ENCODE measurements at regions not wholly inside any gene's neighbourhood (a gene's known extent, or its start where the extent isn't known, plus 50 kb on each side); places are given as distances from the start of the nearest gene placed in this dataset.
"Not testable (repeated sequence)": the region's sequence is repeated elsewhere in the genome, so short reads cannot be mapped to it uniquely, and the experiment has no call there.

DNA sequence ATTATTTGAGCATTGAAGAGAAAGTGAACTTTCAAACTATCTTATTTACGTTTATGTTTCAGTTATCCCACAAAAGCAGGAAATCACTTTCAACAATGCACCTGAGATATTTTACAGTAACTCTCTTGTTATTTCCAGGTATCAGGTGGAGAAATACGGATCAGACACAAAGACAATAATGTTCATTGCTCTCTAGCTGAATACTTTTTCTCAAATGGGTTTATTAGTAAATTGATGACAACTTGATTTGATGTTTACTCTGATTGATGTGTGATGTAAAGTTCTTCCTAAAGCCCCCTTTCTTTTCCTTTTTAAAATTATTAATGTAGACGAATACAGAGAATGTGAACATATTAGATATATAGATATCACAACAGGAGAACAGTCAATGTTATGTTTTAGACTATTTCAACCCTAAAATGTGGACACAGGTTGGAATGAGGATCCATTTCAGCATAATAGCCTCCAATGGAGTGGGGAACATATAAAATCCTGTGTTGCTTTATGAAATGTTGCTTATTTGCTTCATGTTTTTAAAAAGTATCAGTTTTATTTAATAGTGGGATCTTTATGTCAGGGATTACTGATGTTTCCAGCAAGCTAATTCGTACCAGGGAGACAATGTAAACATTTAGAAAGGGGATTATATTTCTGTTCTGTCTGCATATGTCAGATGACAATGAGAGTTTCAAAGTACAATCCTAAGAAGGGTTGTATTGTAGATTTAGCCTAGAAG lies 1522.3 kb upstream of the TPTE start:
- ChIA-PET POLR2A (no interaction called here), CTCF (no interaction called here)
- no peak for TF ChIP-seq NFRKB (IDR thresholded peaks at IDR 0.05)
- TF ChIP-seq HDGF (IDR thresholded peaks at IDR 0.05; ENCODE audit: borderline replicate concordance): no peak
- TF ChIP-seq TARDBP (IDR thresholded peaks at IDR 0.05): no peak
- no peak for TF ChIP-seq FOXK2 (IDR thresholded peaks at IDR 0.05)
- TF ChIP-seq SUZ12 (IDR thresholded peaks at IDR 0.05): no peak
- no peak for TF ChIP-seq ARNT (IDR thresholded peaks at IDR 0.05)
- TF ChIP-seq CTBP1 (IDR thresholded peaks at IDR 0.05; ENCODE audit: borderline replicate concordance): no peak
- TF ChIP-seq ZNF384 (IDR thresholded peaks at IDR 0.05): no peak
- TF ChIP-seq FOXA1 (IDR thresholded peaks at IDR 0.05): no peak
- TF ChIP-seq FOXM1 (IDR thresholded peaks at IDR 0.05; ENCODE audit: borderline replicate concordance): no peak
- TF ChIP-seq ELF4 (IDR thresholded peaks at IDR 0.05): no peak
- TF ChIP-seq, protein P1, sequence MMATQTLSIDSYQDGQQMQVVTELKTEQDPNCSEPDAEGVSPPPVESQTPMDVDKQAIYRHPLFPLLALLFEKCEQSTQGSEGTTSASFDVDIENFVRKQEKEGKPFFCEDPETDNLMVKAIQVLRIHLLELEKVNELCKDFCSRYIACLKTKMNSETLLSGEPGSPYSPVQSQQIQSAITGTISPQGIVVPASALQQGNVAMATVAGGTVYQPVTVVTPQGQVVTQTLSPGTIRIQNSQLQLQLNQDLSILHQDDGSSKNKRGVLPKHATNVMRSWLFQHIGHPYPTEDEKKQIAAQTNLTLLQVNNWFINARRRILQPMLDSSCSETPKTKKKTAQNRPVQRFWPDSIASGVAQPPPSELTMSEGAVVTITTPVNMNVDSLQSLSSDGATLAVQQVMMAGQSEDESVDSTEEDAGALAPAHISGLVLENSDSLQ (IDR thresholded peaks at IDR 0.05): no peak
- no peak for TF ChIP-seq SP1 (IDR thresholded peaks at IDR 0.05)
- TF ChIP-seq LEF1 (IDR thresholded peaks at IDR 0.05; ENCODE audit: borderline replicate concordance): no peak
- TF ChIP-seq BHLHE40 (IDR thresholded peaks at IDR 0.05; ENCODE audit: borderline replicate concordance): no peak
- no peak for TF ChIP-seq L3MBTL2 (conservative IDR thresholded peaks at IDR 0.05)
- DNase-seq (ENCODE audit: extremely low spot score): no peak

DNA sequence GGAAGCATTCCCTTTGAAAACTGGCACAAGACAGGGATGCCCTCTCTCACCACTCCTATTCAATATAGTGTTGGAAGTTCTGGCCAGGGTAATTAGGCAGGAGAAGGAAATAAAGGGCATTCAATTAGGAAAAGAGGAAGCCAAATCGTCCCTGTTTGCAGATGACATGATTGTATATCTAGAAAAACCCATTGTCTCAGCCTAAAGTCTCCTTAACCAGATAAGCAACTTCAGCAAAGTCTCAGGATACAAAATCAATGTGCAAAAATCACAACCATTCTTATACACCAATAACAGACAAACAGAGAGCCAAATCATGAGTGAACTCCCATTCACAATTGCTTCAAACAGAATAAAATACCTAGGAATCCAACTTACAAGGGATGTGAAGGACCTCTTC lies 1521.3 kb upstream of the TPTE start:
- CTCF ChIA-PET; POLR2A ChIA-PET; DNase-seq (ENCODE audit: extremely low spot score): not testable (repeated sequence)

DNA sequence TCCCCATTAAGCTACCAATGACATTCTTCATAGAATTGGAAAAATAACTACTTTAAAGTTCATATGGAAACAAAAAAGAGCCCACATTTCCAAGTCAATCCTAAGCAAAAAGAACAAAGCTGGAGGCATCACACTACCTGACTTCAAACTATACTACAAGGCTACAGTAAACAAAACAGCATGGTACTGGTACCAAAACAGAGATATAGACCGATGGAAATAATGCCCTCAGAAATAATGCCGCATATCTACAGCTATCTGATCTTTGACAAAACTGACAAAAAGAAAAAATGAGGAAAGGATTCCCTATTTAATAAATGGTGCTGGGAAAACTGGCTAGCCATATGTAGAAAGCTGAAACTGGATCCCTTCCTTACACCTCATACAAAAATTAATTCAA lies 1520.7 kb upstream of the TPTE start:
- POLR2A ChIA-PET; CTCF ChIA-PET; DNase-seq (ENCODE audit: extremely low spot score): not testable (repeated sequence)

DNA sequence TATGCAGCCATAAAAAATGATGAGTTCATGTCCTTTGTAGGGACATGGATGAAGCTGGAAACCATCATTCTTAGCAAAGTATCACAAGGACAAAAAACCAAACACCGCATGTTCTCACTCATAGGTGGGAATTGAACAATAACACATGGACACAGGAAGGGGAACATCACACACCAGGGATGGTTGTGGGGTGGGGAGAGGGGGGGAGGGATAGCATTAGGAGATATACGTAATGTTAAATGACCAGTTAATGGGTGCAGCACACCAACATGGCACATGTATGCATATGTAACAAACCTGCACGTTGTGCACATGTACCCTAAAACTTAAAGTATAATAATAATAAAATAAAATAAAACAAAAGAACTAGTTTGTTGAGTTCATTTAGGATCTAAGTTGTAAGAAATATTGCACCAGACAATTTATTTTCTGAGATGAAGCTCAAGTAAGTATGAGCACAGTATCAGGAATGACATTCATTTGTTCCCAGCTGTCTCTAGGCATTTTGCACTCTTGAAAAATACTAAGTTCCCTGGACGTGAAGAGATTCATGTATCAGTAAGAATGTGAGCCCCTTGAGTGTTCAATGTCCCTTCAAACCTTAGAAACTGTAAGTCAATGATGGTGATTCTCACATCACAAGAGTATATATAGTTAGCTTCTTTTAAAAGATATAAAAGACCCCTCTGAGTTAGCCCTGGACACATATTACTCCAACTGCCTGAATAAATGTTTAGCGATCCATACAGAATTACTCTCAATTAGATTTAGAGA lies 1519.3 kb upstream of the TPTE start:
- DNase-seq (ENCODE audit: extremely low spot score); POLR2A ChIA-PET; CTCF ChIA-PET: not testable (repeated sequence)

DNA sequence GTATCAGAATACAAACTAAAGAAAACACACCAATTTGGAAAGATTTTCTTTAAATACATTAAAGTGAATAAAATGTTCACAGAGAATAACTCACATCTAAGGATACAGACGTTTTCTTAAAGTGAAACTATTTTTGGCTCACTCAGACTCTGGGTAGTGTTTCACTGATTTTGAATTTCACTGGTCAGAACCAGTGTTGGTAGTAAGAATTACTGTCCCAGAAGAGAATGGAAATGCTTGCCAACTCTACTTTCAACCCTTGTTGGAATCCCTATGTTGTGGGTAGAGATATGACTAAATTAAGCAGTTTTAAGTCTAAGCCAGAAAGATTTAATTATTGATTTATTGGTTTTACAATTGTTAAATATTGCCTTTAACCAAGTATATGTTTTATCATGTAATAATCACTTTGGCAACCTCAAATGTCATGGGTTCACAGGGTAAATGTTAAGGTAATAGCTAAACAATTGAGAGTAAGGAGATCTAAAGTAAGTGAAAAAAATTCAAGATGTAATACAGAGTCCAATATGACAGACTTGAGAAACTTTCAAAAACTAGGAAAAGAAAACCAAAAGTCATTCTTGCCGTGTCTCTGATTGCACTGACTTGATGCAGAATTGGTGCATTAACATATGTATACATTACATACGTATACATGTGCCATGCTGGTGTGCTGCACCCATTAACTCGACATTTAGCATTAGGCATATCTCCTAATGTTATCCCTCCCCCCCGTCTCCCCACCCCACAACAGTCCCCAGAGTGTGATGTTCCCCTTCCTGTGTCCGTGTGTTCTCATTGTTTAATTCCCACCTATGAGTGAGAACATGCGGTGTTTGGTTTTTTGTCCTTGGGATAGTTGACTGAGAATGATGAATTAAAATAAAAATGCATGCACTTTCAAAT lies 1517.2 kb upstream of the TPTE start:
- DNase-seq (ENCODE audit: extremely low spot score); CTCF ChIA-PET; POLR2A ChIA-PET: not testable (repeated sequence)

DNA sequence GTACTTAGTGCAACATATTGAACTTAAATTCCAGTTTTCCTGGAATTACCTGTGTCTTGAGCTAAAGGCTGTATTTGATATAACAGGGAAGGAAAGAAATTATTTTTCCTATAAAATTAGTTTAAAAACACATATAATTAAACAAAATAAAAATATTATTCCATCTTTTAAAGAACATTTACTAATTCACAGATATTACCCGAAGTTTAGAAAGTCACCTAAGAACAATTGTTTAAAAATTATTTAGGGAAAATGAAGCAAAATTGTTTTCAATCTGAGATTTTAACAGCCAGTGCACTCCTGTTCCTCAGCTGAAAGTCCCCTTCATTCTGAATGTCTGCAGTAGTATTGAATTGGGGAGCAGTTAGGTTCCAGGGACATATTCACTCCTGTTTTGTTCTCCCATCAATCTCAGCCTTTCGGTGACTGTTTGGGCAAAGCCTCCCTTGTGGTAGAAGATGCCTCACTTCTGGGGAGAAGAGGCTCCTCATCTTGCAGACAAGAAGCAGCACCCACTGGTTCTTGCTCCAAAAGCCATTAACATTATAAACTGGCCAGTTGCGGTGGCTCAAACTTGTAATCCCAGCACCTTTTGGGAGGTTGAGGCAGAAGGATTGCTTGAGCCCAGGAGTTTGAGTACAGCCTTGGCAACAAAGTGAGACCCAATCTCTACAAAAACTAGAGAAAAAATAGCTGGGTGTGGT lies 1516.4 kb upstream of the TPTE start:
- POLR2A ChIA-PET; DNase-seq (ENCODE audit: extremely low spot score); CTCF ChIA-PET: not testable (repeated sequence)

DNA sequence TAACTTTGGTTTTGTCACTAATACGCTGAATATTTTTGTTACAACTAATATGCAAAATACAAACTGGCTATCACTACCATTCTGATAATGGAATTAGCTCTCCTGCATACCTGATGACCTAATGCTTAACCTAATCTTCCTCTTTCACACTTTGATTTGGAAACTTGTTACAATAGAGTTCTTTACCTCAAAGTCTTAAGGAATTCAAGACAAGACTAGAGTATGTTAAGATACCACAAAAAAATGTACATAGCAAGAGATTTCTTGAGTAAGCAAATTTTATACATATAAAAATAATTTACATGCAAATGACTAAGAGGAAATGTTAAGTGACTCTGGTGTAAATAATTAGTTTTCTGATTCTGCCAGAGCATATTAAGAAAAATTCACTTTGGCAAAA lies 1515.7 kb upstream of the TPTE start:
- POLR2A ChIA-PET; CTCF ChIA-PET; DNase-seq (ENCODE audit: extremely low spot score): not testable (repeated sequence)

DNA sequence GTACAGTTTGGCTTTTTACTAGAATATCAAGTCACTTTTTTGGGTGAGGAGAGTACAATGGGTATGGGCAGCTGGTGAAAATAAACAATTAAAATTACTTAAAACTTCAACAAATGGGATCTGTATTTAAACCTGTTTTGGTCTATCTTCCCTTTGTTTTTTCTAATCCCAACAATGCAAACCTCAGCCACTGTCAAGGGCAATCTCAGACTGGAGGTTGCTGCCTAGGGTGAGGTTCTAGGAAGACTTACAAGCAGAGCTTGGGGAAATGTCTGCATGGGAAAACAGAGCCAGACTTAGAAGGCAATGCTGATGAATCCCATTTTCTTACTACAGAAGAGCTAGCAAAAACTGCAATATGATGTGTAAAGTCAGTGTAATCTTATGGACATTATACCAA lies 1515.3 kb upstream of the TPTE start:
- CTCF ChIA-PET; DNase-seq (ENCODE audit: extremely low spot score); POLR2A ChIA-PET: not testable (repeated sequence)

DNA sequence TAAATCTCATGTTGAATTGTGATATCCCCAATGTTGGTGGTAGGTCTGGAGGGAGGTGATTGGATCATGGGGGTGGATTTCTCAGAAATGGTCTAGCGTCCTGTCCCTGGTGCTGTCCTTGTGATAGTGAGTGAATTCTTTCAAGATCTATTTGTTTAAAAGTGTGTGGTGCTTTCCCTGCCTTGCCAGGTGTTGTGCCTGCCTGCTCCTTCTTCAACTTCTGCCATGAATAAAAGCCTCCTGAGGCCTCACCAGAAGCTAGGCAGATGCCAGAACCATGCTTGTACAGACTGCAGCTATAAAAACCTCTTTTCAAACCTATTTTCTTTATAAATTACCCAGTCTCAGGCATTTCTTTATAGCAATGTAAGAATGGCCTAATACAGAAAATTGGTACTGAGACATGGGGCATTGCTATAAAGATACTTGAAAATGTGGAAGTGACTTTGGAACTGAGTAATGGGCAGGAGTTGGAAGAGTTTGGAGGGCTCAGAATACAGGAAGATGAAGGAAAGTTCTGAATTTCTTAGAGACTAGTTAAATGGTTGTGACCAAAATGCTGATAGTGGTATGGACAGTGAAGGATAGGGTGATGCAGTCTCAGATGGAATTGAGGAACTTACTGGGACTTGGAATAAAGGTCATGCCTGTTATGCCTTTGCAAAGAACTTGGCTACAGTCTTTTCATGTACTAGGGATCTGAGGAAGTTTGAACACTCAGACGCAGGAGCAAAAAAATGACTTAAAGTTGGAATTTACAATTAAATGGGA lies 1514.6 kb upstream of the TPTE start:
- CTCF ChIA-PET: not testable (repeated sequence)

More for the DNA sequence above, 1514.6 kb upstream of the TPTE start:
- DNase-seq (ENCODE audit: extremely low spot score); POLR2A ChIA-PET: not testable (repeated sequence)

All from HEK293T (cell line).